GM12891 (cell line): ENCODE measurements at regions not wholly inside any gene's neighbourhood (a gene's known extent, or its start where the extent isn't known, plus 50 kb on each side); places are given as distances from the start of the nearest gene placed in this dataset.

Experiments used
- PAX5 ChIP-seq: IDR thresholded peaks from 2 replicates; pipeline ENCODE4 v1.6.1; 2011; ENCODE audit warnings: low read length, moderate library complexity, mild to moderate bottlenecking; ENCODE audit not compliant: insufficient read depth, severe bottlenecking
- POLR2A ChIP-seq: IDR thresholded peaks from 2 replicates; pipeline ENCODE4 v1.6.1; 2011; ENCODE audit warnings: low read depth, low read length, control low read depth
- POLR2AphosphoS5 ChIP-seq: IDR thresholded peaks from 2 replicates; pipeline ENCODE4 v1.6.1; 2011; ENCODE audit warnings: low read depth, low read length, control low read depth
- POU2F2 ChIP-seq: IDR thresholded peaks from 2 replicates; pipeline ENCODE4 v1.6.1; 2011; ENCODE audit warnings: low read depth, mild to moderate bottlenecking, control low read depth, low read length, moderate library complexity
- SPI1 ChIP-seq: IDR thresholded peaks from 2 replicates; pipeline ENCODE4 v1.6.1; 2011; ENCODE audit warnings: low read depth, low read length, control low read depth
- TAF1 ChIP-seq: IDR thresholded peaks from 2 replicates; pipeline ENCODE4 v1.6.1; 2011; ENCODE audit warnings: low read depth, low read length, control low read depth

GRCh38 chr9:81150016-81150625, 539.2 kb downstream of the TLE1 start:
- TF ChIP-seq POU2F2 = no peak
- no peak for TF ChIP-seq POLR2A
- no peak for TF ChIP-seq POLR2AphosphoS5
- no peak for TF ChIP-seq SPI1
- TF ChIP-seq TAF1 = no peak
- TF ChIP-seq PAX5 = no peak
